ENCODE measurements at regions not wholly inside any gene's neighbourhood (a gene's known extent, or its start where the extent isn't known, plus 50 kb on each side); places are given as distances from the start of the nearest gene placed in this dataset.

- Histone ChIP-seq H4K5ac (ENCODE audit: low read depth, low read length) (no peak overlapping the region), H2BK5ac (ENCODE audit: low read depth, low read length, poor library complexity, severe bottlenecking) (no peak overlapping the region), H4K20me1 (ENCODE audit: insufficient read depth, low read length) (no peaks in the 10 kb centered on the region), H3K9me3 (ENCODE audit: control insufficient read depth, insufficient read depth, low read length) (no peaks in the 10 kb centered on the region), H3K4me3 (ENCODE audit: insufficient read depth, low read depth, low read length) (no peak overlapping the region), H3K79me1 (ENCODE audit: low read depth in 1 of 2, low read length in 2 of 2) (no peaks in the 10 kb centered on the region), H3K36me3 (ENCODE audit: control insufficient read depth, insufficient read depth, low read length) (no peaks in the 10 kb centered on the region), H3K18ac (ENCODE audit: low read depth, low read length) (no peak overlapping the region), H3K4me1 (ENCODE audit: control insufficient read depth, insufficient read depth, low read length) (no peaks in the 10 kb centered on the region), H2BK15ac (ENCODE audit: low read depth, low read length) (no peak overlapping the region), H3K27ac (ENCODE audit: insufficient read depth, low read length) (no peak overlapping the region), H4K91ac (ENCODE audit: insufficient read depth, low read depth, low read length) (no peak overlapping the region), H3K14ac (replicated peaks; ENCODE audit: low read depth, low read length) (no peak overlapping the region), H2AK9ac (replicated peaks; ENCODE audit: low read depth, low read length, poor library complexity) (no peak overlapping the region), H3K9ac (ENCODE audit: low read depth, low read length) (no peak overlapping the region), H4K8ac (ENCODE audit: low read depth in 2 of 2, low read length in 2 of 2) (no peak overlapping the region), H3K4me2 (ENCODE audit: low read depth, low read length) (no peak overlapping the region), H2AFZ (replicated peaks; ENCODE audit: low read length, poor library complexity) (no peak overlapping the region), H3K23ac (ENCODE audit: low read depth, low read length) (no peak overlapping the region), H3K4ac (ENCODE audit: low read depth, low read length) (no peak overlapping the region), H3K9me1 (ENCODE audit: insufficient read depth, low read length) (no peaks in the 10 kb centered on the region), H3K56ac (ENCODE audit: extremely low read depth, insufficient read depth, low read length) (no peak overlapping the region), H2BK120ac (ENCODE audit: low read depth, low read length) (no peak overlapping the region), H2BK20ac (ENCODE audit: low read depth, low read length) (no peak overlapping the region), H3K27me3 (ENCODE audit: control insufficient read depth, insufficient read depth, low read length) (no peaks in the 10 kb centered on the region), H2AK5ac (ENCODE audit: low read depth, low read length) (no peak overlapping the region)
- ChIA-PET CTCF (interaction anchor here (2.3 kb wide), 1 partner anchor 201 kb away, joined by 6 read pairs; no protein-coding TSS in a partner anchor), POLR2A (ENCODE audit: unreplicated experiment) (no interaction called here)
- dilution Hi-C loops (cut with HindIII; ENCODE audit: low sequenced_read_pairs, unreplicated experiment) = no loop called here
- ATAC-seq (ENCODE audit: low read depth) (no peak), DNase-seq (no peak)
- BruUV-seq (replicated peaks) = no TSS peak
- TF ChIP-seq BHLHE40 (IDR thresholded peaks at IDR 0.05; ENCODE audit: low read depth, low read length) = no peak
- no peak for TF ChIP-seq USF2 (IDR thresholded peaks at IDR 0.05; ENCODE audit: low read depth, low read length)
- TF ChIP-seq RCOR1 (IDR thresholded peaks at IDR 0.05; ENCODE audit: insufficient replicate concordance, low read length) = no peak
- no peak for TF ChIP-seq CEBPB (IDR thresholded peaks at IDR 0.05; ENCODE audit: low read depth, low read length)
- TF ChIP-seq RAD21 (IDR thresholded peaks at IDR 0.05; ENCODE audit: low read length) = no peak
- TF ChIP-seq CTCF (conservative IDR thresholded peaks at IDR 0.05; ENCODE audit: low read depth, low read length) = no peak
- no peak for TF ChIP-seq CHD1 (IDR thresholded peaks at IDR 0.05; ENCODE audit: low read depth, low read length)
- no peak for TF ChIP-seq FOS (IDR thresholded peaks at IDR 0.05; ENCODE audit: low read depth, low read length)
- TF ChIP-seq POLR2A (IDR thresholded peaks at IDR 0.05; ENCODE audit: low read depth, low read length) = no peak
- TF ChIP-seq SMC3 (IDR thresholded peaks at IDR 0.05; ENCODE audit: low read depth, low read length) = no peak
- TF ChIP-seq MAFK (IDR thresholded peaks at IDR 0.05; ENCODE audit: low read depth, low read length) = no peak
- TF ChIP-seq RFX5 (IDR thresholded peaks at IDR 0.05; ENCODE audit: low read depth, low read length) = no peak
- no peak for TF ChIP-seq ELK1 (IDR thresholded peaks at IDR 0.05; ENCODE audit: borderline replicate concordance, low read depth, low read length)
- no peak for TF ChIP-seq NFE2L2 (IDR thresholded peaks at IDR 0.05; ENCODE audit: low read depth, low read length)
- no peak for TF ChIP-seq MXI1 (IDR thresholded peaks at IDR 0.05; ENCODE audit: borderline replicate concordance, low read depth, low read length)
- no peak for TF ChIP-seq MAZ (IDR thresholded peaks at IDR 0.05; ENCODE audit: borderline replicate concordance, low read depth, low read length)
- in situ Hi-C loops (cut with MboI; ENCODE audit: low sequenced_read_pairs) = no loop called here
- WGBS, 2 experiments (ENCODE audit: extremely low coverage in 2 of 2, insufficient read length in 1 of 2) = no CpG with 5 or more reads among the region's 5 CpGs
- intact Hi-C loops (cut with micrococcal nuclease) = no loop called here
Observed at GRCh38 chr7:121793716-121794115, 79.2 kb upstream of the PTPRZ1 start.

Data from IMR-90 (cell line).